Ecto neural progenitor cell (in vitro differentiated cells): ENCODE measurements at regions not wholly inside any gene's neighbourhood (a gene's known extent, or its start where the extent isn't known, plus 50 kb on each side); places are given as distances from the start of the nearest gene placed in this dataset.

Experiments used
- DNase-seq: peaks from one replicate; pipeline ENCODE4 v3.0.0-alpha.2; 2018; ENCODE audit warnings: low spot score

DNA sequence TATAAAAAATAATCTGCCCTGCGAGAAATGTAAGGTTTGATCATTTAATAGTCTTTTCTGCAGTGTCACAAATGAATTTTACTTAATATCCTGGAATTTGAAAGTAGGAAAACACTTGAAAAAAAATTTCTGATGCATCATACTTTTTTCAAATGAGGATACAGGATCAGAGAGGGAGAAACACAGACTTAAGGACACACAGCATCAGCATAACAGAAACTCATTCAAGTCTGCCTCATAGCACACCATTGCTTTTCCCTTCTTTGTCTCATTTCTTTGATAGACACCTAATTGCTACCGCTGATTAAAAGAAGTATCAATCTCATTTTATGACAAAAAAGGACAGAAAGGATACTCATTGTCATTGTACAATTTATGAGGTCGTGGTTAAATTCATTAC, 319.0 kb downstream of the TMEM114 start:
- no peak for DNase-seq

GRCh38 chr16:8262299-8262698, 328.0 kb downstream of the TMEM114 start:
- DNase-seq = no peak

- no peak for DNase-seq
Measured at GRCh38 chr16:8260140-8260539, 330.2 kb downstream of the TMEM114 start.

- DNase-seq = no peak
Measured at GRCh38 chr16:8258523-8258922, 331.8 kb downstream of the TMEM114 start.

DNA sequence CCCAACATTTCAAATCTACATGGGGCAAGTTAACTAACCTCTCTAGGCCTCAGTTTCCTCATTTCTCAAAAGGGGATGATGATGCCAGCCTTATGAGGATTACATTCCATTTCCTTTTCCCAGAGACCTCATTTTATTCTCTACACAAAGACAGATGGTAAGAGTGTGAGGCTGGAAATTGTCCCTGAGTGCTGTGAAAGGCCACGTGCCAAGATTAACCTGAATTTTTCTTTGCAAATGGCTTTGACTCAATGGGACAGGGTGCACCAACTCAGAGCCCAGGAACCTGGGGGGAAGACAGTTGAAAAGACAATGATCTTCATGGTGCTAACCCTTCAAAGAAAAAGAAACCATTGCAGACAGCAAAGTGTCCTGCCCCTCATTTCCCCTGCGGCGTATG, 332.8 kb downstream of the TMEM114 start:
- DNase-seq = no peak

- no peak for DNase-seq
Measured at GRCh38 chr16:8254405-8254804, 335.9 kb downstream of the TMEM114 start.

GRCh38 chr16:8253718-8254117, 336.6 kb downstream of the TMEM114 start:
- no peak for DNase-seq

DNA sequence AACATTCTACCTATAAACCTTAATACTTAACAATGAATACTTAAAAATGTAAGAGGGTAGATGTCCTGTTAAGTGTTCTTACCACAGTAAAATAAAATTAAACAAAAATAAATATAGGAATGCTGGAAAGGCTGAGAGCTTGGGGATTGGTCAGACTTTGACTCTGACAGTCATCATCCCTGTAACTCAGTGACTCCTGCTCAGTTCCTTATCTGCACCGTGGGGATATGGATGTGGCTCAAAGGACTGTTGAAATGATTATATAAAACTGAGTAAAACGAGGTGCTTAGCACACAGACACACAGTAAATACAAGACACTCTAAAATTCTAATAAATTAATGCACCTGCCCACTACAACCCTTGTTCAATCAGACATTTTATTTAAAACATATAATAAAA, 338.6 kb downstream of the TMEM114 start:
- no peak for DNase-seq

- no peak for DNase-seq
Measured at GRCh38 chr16:8251298-8251697, 339.0 kb downstream of the TMEM114 start.

DNA sequence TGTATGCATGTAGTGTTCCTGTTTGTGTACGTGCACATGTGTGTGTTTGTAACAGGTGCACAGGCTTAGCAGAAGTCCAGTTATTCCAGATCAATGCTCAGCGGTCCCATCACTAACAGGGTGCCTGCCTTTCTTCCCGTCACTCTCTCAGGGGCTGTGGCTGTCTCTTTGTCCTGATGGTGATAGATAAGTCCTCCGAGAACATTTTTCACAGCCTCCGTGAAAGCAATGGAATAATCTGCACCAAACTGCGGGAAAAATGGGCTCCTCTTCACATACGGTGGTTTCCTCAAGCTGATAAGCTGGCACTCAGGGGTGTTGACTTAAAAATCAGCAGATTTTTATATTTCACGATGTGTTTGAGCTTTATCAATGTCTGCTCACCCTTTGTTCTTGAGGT, 342.3 kb downstream of the TMEM114 start:
- DNase-seq = no peak

- DNase-seq = no peak
Measured at GRCh38 chr16:8243981-8244380, 346.3 kb downstream of the TMEM114 start.

DNA sequence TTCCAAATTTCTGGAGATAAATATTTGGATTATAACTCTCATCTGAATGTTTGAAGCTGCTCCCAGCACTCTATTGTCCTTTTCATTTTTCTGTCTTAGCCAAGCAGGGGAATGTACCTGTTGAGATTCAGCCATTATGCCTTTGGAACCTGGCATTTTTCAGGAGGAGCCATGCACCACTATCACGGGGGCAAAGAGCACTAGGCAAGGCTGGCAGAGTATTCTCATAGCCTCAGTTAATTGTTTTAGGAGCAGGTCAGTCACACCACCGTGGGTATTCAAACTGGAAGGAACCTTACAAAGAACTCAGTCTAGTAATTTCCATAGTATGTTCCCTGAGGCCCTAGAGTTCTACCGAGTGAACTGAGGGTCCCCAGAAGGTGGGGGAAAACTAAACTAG, 348.9 kb downstream of the TMEM114 start:
- DNase-seq = no peak

DNA sequence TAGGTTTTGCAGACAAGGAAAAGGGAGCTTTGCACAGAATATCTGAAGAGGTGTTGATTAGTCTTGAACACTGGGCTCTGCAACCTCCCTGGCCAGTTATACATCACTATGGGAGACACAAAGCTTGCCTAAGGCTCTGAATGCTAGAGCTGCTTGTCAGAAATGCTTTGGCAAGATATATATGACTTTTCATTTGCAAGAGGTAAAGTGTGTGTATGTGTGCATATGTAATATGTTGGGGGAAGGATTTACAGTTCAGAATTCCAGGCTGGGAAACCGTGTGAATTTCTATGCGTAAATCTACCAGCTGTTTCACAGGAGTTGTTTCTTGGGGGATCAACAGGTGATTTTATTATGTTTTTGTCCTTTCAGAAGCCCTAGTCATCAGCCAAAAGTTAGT, 350.9 kb downstream of the TMEM114 start:
- no peak for DNase-seq

GRCh38 chr16:8237452-8237851, 352.9 kb downstream of the TMEM114 start:
- no peak for DNase-seq

DNA sequence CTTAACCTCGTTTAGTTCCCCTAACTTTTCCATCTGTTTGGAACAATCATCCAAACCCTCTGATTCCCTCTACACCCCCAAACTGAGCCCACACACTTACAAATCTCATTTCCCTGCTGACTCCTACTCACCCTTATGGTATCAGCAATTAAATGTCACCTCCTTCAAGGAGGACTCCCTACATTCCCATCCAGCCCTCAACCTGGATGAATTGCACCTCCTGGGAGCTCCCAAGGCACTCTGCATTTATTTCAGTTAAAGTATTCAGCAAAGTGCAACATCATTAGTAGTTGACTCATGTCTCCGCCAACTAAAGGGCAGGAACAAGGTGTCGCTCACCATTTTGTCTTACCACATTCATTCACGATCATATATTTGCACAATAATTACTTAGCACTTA, 353.5 kb downstream of the TMEM114 start:
- no peak for DNase-seq

- DNase-seq = no peak
Measured at GRCh38 chr16:8230497-8230896, 359.8 kb downstream of the TMEM114 start.

DNA sequence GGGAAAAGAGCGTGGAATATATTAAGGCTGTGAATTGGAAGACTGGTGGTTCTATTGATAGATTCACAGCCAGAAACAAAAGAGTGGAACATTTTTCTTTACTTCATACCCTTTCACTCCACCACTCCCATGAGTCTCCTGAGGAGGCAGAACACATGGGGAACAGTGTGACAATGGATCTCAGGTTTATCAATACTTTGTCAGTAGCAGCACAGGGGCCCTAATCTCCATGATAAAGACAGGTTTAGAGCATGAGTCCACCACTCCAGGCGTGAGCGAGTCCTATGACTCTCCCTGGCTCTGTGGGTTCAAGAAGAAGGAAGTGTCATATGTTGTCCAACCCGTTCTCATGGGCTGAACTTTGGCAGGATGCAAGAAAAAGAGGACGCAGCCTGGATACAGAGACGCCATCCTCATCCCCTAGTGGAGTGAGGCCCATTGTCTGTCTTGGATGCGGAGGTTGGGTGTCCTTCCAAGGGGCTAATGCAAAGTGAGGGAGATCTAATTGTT, 361.2 kb downstream of the TMEM114 start:
- DNase-seq = no peak

DNA sequence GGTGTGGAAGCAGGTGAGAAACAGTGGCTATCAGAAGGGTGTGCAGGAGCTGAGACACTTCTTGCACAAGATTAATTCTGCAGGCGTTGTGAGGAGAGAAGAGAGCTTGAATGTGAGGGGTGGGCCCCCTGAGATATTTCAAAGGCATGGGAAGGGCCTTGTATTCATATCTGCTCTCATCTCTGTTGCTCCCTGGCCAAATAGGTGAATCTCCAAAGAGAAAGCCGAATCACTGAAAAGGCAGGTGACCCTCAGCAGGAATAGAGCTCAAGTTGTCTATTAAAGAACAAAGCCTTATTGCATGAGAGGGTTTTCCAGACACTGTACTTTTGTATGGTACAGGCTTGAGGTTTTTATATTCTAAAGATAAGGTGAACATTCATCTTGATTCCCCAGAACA, 373.1 kb downstream of the TMEM114 start:
- DNase-seq = no peak

- DNase-seq = no peak
Measured at GRCh38 chr16:8204769-8205168, 385.5 kb downstream of the TMEM114 start.

GRCh38 chr16:8204096-8204495, 386.2 kb downstream of the TMEM114 start:
- DNase-seq = no peak

DNA sequence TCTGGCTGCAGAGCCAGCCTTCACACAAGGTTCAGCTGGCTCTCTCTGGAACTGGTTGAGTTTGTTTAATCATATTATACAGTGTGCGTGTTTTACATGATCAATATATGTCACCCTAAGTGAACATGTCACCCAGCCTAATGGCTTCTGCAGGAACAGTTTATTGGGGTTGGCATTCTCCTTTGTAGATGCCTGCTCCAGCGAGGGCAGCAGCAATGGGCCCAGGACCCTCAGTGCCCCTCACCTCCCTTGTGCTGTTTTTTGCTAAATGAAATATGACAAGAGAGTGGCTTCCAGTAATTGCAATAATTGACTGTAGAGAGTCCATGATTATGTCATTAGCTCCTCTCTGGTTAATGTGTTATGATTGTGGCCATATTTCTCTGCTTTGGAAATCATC, 387.2 kb downstream of the TMEM114 start:
- no peak for DNase-seq

DNA sequence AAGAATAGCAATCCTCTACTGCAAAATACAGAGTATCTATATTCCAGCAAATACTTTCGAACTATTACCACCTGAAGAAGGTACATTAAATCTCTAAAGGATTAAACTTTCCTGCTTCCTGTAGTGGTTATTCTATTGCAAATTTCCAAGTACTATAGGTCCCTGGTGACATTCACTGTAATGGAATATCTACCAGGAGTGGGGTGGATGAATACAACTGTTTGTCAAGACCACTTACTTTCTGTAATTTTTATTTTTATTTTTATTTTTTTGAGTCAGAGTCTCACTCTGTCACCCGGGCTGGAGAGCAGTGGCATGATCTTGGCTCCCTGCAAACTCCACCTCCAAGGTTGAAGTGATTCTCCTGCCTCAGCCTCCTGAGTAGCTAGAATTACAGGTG, 389.5 kb downstream of the TMEM114 start:
- no peak for DNase-seq

DNA sequence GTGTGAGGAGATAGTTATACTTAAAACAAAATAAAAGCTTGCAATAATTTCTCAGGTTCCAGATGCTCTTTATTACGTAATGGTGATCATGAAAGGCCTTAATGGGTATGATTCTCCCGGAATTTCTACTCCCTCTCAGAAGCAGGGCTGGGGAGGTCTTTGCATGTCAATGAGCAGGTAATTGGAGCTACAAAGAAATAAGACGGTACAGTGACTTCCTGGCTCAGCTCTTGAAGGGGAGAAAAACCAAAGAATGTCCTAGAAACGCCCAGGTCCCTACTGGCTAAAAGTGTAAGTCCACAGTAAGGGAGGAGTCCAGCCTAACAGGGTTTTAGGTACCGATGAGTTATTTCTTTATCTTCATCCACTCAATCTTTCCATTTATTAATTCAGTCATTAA, 390.9 kb downstream of the TMEM114 start:
- DNase-seq = no peak

DNA sequence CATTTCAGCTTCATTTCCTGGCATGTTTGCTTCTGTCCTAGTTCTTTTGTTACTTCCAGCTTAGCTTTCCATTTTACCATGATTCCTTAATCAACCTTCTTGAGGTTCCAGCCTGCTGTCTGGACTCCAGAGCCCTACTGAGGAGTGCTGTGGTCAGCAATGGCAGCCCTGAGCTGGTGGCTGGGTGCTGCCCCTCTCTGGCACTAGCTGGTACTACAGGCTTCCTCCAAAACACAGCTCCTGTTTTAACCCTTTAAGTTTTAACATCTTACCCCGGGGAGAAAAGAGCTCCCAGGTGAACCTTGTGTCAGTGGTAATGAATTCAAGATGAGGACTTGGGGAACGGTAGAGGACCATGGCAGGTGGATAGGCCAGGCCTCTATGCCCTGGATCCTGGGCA, 395.5 kb downstream of the TMEM114 start:
- peak; percentile 60 for DNase-seq

DNA sequence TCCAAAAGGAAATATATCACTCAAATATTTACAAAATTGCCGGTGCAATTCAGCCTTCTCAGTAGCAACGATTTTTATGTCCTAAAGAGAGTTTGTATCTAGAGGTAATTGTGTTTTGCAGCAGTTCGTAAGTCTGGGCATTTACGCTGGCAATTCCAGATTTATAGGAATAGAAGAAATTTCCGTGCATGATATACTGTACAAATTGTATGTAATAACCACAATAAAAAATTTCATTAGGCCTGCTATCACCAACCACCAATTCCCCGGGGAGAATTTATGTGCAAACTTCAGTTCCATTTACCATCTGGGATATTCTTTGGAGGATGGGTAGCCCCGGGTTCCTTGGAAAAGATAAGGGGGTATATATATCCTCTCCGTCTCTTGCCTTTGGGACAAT, 401.5 kb downstream of the TMEM114 start:
- DNase-seq = no peak
